GM19238 (cell line): ENCODE measurements at regions not wholly inside any gene's neighbourhood (a gene's known extent, or its start where the extent isn't known, plus 50 kb on each side); places are given as distances from the start of the nearest gene placed in this dataset.

Source experiments
- DNase-seq: peaks from one replicate; pipeline ENCODE4 v3.0.0; 2011; ENCODE audit warnings: low spot score; ENCODE audit not compliant: insufficient read length

GRCh38 chr1:234845097-234845660, 235.2 kb upstream of the IRF2BP2 start:
- DNase-seq: no peak

DNA sequence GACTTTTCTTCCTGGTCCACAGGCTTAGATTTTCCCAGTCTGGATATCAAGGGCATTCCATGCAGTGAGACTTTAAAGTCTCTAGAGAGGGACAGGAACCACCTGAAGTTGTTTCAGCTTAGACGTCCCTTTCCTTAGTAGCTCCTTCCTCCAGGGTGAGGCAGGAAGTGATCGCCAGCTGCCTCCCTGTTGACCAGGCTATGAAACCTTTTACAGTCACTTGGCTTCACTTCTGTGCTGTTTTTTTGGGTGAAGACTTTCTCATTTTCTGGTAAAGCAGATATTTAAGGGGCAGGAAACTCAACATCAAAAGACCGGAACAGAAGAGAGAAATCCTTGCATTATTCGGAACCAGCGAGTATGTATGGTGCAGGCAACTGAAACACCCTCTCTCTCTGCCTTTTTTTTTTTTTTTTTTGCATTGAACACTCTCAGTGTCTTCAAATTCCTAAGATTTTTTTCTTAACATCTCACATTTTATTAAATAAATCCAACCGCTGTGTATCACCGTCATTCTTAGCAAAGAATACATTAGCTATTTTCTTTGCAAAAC, 234.6 kb upstream of the IRF2BP2 start:
- no peak for DNase-seq

GRCh38 chr1:234843946-234844345, 234.0 kb upstream of the IRF2BP2 start:
- no peak for DNase-seq

GRCh38 chr1:234842726-234843641, 233.0 kb upstream of the IRF2BP2 start:
- peak; percentile 46 for DNase-seq

DNA sequence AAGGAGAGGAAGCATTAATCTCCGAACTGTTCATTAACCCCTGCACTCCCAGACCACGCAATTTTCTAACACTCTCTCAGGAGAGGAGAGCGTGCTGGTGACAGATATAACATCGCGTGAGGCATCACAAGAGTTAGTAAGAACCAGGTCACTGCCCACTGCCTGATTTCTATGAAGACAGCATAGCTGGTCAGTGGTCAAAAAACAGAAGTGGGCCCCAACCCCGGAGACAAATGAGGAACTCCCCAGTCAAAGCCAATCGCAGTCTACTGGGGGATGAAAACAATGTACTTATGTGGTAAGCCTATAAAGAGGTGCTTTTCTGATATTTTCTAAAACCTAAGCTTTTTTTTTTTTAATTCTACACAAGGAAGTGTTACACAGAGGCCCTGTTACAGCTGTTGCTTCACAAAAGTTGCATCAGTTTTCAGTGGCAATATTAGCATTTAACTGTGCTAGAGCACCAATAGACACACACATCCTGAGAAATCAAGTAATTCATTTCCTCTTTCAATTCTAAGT, 231.8 kb upstream of the IRF2BP2 start:
- no peak for DNase-seq

DNA sequence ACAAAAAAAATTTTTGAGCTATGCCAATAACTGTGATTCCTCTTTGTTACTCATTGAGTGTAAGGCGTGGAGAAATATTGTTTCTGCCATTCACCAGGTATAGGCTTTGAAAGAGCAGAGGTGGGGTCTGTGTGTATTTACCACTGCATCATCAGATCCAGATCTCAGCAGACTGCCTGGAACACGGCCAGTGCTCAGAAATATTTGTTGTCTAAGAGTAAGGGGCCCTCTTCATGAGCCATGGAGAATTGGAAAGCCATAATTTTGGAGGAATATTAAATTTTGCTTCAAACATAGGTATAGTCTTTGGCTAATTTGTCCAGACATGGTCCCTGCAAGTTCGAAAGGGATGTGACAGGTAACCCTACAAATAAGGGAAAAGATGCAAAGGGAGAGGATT, 231.3 kb upstream of the IRF2BP2 start:
- no peak for DNase-seq

DNA sequence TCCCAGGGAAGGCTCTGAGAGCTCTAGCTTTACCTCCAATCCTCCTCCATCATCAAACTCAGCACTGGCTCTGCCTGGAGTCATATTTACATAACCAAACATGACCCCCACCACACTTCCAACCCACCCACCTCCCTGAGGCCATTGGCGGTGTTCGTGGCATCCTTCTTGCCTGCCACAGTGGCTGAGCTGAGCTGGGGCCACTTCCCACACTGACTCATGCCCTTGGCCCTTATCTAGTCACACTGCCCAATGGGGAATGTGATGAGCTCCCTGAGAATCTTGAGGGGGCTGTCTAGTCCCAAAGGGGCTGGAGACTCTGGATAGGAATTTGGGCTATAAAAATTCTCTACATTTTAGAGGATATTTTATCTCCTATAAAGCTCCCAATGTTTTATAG, 230.9 kb upstream of the IRF2BP2 start:
- DNase-seq: no peak

DNA sequence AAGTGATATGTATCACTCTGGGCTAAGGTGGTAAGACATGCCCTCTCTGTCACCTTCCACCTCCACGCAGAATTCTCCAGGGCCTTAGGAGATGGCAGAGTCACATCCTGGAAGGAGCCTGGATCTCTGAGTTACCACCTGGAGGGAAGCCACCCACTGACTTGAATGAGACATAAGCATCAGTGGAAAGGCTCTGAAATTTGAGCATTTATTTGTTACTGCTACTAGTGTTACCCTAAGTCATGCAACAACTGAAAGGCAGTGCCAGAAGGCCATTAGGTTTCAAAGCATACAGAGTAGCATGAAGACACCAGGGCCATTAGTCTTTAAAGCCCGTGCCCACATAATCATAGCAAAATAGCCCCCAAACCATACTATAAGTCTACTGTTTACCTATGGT, 230.3 kb upstream of the IRF2BP2 start:
- DNase-seq: no peak

- DNase-seq: no peak
Observed at GRCh38 chr1:234839663-234840062, 229.7 kb upstream of the IRF2BP2 start.

DNA sequence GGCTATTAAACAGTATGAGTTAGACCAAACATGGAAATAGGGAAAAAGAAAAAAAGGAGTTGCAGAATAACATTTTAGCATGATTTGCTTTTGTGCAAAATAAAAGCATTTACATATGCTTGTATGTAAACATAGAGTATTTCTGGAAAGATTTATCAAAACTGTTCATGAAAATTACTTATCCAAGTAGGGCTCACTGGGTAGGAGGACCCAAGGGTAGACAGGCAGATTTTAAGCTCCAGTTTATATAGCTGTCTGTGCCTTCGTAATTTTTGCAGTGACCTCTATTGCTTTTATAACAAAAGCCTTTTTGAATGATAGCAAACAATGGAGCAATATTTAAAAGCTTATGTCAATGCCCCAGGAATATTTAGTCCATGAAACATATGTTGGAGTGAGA, 228.8 kb upstream of the IRF2BP2 start:
- DNase-seq: no peak

DNA sequence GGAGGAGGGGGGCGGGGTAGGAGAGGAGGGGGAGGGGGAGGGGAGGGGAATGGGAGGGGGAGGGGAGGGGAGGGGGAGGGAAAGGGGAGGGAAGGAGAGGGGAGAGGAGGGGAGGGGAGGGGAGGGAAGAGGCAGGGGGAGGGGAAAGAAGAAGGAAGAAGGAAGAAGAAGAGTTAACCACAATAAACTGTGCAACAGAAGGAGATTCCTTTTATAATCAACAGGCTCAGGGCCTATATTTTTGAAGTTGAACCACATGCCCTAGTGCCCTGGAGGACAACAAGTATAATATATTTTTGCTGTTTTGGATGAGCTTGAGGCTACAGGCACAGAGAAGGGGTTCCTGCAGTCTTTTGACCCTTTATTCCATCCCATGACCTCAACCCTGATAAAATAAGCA, 228.2 kb upstream of the IRF2BP2 start:
- no peak for DNase-seq

DNA sequence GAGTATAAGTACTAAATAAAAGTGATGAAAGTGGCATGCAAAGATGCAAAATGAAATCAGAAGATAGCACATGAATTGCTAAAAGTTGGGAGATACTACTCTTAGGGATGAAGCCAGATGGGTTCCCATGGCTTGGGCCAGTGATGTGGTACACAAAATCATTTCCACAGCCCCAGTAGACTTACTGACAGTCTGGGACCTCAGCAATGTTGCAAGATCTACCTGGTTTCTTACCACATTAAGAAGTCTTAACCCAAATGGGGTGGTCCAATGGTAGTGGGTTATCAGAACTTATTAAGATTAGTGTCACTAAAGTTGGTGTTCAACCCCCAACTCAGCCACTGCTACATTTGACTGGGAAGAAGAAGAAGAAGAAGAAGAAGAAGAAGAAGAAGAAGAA, 227.7 kb upstream of the IRF2BP2 start:
- no peak for DNase-seq

- DNase-seq: no peak
Observed at GRCh38 chr1:234836776-234837357, 226.9 kb upstream of the IRF2BP2 start.

DNA sequence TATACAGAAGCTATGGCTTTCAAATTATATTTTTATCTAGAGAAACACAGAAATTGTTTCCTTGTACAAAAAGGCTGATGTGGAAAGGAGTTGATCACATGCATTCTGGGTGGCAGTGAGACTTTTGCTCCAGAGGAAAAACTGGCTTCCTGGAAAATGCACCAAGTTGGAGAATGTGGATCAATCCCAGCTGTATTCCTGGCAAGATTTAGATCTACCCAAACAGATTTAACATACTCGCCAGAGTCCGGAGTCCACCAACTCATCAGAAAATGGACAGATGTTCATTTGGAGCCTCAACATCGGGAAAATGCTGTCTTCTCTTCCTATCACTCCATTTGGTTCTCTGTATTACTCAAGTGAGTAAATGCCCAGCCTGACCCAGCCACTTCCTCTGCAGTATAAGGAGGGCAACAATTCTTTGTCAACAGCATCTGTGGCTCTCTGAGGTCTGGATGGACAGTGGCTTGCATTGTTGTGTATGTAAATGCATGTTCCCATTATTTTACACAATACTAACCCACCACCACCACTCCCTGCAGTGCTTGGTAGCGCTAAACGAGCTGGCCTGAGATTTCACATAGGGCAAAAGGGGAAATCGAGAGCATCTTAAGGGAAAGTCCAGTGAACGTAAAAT, 226.2 kb upstream of the IRF2BP2 start:
- DNase-seq: no peak

- no peak for DNase-seq
Observed at GRCh38 chr1:234835239-234835638, 225.3 kb upstream of the IRF2BP2 start.

GRCh38 chr1:234833646-234834045, 223.7 kb upstream of the IRF2BP2 start:
- DNase-seq: no peak

DNA sequence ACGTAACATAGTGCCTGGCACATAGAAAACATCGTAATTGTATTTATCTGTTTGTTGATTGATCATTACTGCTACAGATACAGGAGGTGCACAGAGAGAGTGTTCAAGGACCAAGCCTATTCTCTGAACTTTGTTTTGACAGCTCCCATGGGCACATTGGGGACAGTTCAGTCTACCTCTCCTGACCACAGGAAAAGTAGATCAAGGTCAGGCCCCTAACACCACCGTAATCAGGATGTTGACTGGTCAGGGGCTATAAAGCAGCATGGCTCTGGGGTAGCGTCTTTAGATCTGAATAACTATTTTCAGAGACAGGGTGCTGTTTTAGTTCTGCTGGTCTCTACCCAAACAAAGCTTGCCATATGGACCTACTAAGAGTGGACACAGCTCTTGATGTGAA, 223.1 kb upstream of the IRF2BP2 start:
- DNase-seq: no peak

GRCh38 chr1:234827656-234828055, 217.7 kb upstream of the IRF2BP2 start:
- no peak for DNase-seq

DNA sequence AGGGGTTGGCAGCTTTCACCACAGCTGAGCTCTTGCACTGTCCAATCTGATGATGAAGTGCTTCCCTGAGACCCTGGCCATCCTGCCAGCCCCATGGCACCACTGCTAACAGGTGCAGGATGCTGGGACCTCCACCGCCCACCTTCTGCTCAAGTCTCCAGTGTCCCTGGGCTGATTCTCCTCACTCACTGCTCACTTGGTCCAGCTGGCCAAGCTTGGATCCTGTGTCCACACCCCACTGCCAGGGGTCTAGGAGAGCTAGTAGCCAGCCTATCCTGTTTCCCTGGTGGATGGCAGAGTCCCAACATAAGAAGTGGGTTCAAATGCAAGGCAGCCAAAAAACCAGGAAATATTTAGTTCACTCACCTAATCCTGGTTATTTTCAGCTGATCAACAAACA, 217.2 kb upstream of the IRF2BP2 start:
- no peak for DNase-seq

DNA sequence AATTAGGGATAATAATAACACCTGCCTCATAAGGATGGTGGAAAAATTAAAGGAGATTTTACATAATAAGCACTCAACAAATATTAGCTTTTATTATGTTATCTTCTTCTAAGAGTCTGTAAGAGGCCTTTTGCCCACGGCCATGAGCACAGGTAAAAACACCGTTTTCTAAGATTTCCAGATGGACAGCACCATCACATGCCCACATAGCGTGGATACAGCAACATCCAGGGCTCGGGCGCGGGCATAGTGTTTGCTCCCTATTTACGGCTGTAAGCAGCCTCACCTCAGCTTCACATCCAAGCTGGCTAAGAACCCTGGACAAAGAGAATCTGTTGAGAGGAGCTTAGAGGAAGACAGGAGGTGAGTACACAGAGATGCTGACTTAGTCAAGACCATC, 216.4 kb upstream of the IRF2BP2 start:
- no peak for DNase-seq

- no peak for DNase-seq
Observed at GRCh38 chr1:234825498-234826165, 215.7 kb upstream of the IRF2BP2 start.
